Astrocyte (in vitro differentiated cells and primary cell): ENCODE measurements at regions not wholly inside any gene's neighbourhood (a gene's known extent, or its start where the extent isn't known, plus 50 kb on each side); places are given as distances from the start of the nearest gene placed in this dataset.

Experiments
- EZH2 ChIP-seq: IDR thresholded peaks from 2 replicates; pipeline ENCODE4 v1.6.1; 2012; ENCODE audit warnings: mild to moderate bottlenecking, low read length, inconsistent platforms; ENCODE audit not compliant: insufficient read depth
- TF ChIP-seq, protein P1 (sequence below): IDR thresholded peaks from 2 replicates; pipeline ENCODE4 v1.5.1; 2011; ENCODE audit warnings: low read depth, mild to moderate bottlenecking, inconsistent platforms, low read length, moderate library complexity; ENCODE audit not compliant: insufficient read depth

DNA sequence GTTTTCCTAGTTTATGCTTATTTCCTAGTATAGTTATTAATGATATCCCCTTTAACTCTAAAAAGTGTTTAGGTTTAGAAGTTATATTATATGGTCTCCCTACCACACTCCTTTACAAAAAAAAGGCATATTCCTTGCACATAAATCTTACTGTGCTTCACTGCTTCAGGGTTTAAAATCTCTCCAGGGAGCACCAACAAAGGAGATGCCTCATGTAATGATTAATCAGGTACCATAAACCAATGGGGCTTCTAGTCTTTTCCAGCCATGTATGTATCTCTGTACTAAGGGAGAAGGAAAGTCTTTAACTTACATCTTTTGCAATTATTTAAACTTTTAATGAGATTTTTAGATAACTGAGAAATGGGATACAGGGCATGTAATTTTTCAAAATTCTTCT lies 91.5 kb upstream of the RBMS3 start:
- TF ChIP-seq, protein P1, sequence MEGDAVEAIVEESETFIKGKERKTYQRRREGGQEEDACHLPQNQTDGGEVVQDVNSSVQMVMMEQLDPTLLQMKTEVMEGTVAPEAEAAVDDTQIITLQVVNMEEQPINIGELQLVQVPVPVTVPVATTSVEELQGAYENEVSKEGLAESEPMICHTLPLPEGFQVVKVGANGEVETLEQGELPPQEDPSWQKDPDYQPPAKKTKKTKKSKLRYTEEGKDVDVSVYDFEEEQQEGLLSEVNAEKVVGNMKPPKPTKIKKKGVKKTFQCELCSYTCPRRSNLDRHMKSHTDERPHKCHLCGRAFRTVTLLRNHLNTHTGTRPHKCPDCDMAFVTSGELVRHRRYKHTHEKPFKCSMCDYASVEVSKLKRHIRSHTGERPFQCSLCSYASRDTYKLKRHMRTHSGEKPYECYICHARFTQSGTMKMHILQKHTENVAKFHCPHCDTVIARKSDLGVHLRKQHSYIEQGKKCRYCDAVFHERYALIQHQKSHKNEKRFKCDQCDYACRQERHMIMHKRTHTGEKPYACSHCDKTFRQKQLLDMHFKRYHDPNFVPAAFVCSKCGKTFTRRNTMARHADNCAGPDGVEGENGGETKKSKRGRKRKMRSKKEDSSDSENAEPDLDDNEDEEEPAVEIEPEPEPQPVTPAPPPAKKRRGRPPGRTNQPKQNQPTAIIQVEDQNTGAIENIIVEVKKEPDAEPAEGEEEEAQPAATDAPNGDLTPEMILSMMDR = no peak
- no peak for TF ChIP-seq EZH2
